KMS-11 (cell line): ENCODE measurements at regions not wholly inside any gene's neighbourhood (a gene's known extent, or its start where the extent isn't known, plus 50 kb on each side); places are given as distances from the start of the nearest gene placed in this dataset.
"Not testable (repeated sequence)": the region's sequence is repeated elsewhere in the genome, so short reads cannot be mapped to it uniquely, and the experiment has no call there.

Experiments used
- H2AFZ ChIP-seq: fragments of 200-600 bp; sonication (generic); 2 replicates; pipeline ENCODE4 v1.6.1; 2016; ENCODE audit warnings: antibody characterized with exemption, mixed run types, low read depth
- H3K27ac ChIP-seq: fragments of 200-600 bp; sonication (generic); 2 replicates; pipeline ENCODE4 v1.6.1; 2016; ENCODE audit warnings: mild to moderate bottlenecking, mixed run types
- H3K27me3 ChIP-seq: fragments of 200-600 bp; sonication (generic); 2 replicates; pipeline ENCODE4 v1.6.1; 2017; ENCODE audit warnings: mild to moderate bottlenecking, low read depth, mixed run types, moderate library complexity; ENCODE audit not compliant: insufficient read depth
- H3K36me3 ChIP-seq: fragments of 200-600 bp; sonication (generic); 2 replicates; pipeline ENCODE4 v1.6.1; 2017; ENCODE audit warnings: mild to moderate bottlenecking, mixed run types; ENCODE audit not compliant: insufficient read depth
- H3K4me1 ChIP-seq: fragments of 200-600 bp; sonication (generic); 2 replicates; pipeline ENCODE4 v1.6.1; 2016; ENCODE audit warnings: mild to moderate bottlenecking, low read depth, mixed run types; ENCODE audit not compliant: poor library complexity, severe bottlenecking
- H3K4me2 ChIP-seq: fragments of 200-600 bp; sonication (generic); 2 replicates; pipeline ENCODE4 v1.7.0; 2016; ENCODE audit warnings: mild to moderate bottlenecking, mixed run types
- H3K4me3 ChIP-seq: fragments of 200-600 bp; sonication (generic); IDR thresholded peaks from 2 replicates; pipeline ENCODE4 v1.6.1; 2017; ENCODE audit warnings: low read depth, low read length, mixed read lengths; ENCODE audit not compliant: insufficient read depth
- H3K79me2 ChIP-seq: fragments of 200-600 bp; sonication (generic); 2 replicates; pipeline ENCODE4 v1.6.1; 2016; ENCODE audit warnings: low read depth, mixed run types; ENCODE audit not compliant: insufficient read depth
- H3K9ac ChIP-seq: fragments of 200-600 bp; sonication (generic); 2 replicates; pipeline ENCODE4 v1.6.1; 2016; ENCODE audit warnings: mild to moderate bottlenecking, mixed run types
- H4K20me1 ChIP-seq: fragments of 200-600 bp; sonication (generic); 2 replicates; pipeline ENCODE4 v1.6.1; 2016; ENCODE audit warnings: mild to moderate bottlenecking, mixed run types; ENCODE audit not compliant: insufficient read depth
- TF ChIP-seq, protein P1 (sequence below): fragments of 200-600 bp; sonication (generic); conservative IDR thresholded peaks from 2 replicates; pipeline ENCODE4 v1.6.1; 2017; ENCODE audit warnings: low read depth, mild to moderate bottlenecking, antibody characterized with exemption, low read length, moderate library complexity, mixed read lengths

DNA sequence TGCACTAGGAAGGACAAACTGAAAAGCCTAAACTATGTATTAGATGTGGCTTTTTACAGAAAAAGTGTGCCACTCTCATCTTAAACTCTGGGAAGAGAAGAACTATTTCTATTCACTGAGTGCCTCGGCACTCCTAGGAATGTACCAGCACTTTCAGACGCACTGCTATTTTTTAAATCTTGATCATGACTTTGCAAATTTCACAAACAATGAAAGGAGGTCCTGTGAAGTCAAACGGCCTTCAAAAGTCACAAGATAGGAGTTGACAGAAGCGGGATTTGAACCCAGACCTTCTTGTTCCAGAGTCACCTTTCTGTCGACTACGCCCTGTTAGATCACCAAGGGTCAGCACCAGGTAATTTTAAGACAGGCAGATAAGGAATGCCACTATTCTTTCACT lies 365.4 kb downstream of the VRK1 start:
- Histone ChIP-seq H4K20me1 (no peaks in the 10 kb centered on the region), H3K4me2 (no peak overlapping the region), H3K36me3 (no peaks in the 10 kb centered on the region), H3K9ac (no peak overlapping the region), H3K4me1 (no peaks in the 10 kb centered on the region), H3K27me3 (no peaks in the 10 kb centered on the region), H2AFZ (no peak overlapping the region), H3K79me2 (no peaks in the 10 kb centered on the region), H3K4me3 (no peak overlapping the region), H3K27ac (no peak overlapping the region)
- TF ChIP-seq, protein P1, sequence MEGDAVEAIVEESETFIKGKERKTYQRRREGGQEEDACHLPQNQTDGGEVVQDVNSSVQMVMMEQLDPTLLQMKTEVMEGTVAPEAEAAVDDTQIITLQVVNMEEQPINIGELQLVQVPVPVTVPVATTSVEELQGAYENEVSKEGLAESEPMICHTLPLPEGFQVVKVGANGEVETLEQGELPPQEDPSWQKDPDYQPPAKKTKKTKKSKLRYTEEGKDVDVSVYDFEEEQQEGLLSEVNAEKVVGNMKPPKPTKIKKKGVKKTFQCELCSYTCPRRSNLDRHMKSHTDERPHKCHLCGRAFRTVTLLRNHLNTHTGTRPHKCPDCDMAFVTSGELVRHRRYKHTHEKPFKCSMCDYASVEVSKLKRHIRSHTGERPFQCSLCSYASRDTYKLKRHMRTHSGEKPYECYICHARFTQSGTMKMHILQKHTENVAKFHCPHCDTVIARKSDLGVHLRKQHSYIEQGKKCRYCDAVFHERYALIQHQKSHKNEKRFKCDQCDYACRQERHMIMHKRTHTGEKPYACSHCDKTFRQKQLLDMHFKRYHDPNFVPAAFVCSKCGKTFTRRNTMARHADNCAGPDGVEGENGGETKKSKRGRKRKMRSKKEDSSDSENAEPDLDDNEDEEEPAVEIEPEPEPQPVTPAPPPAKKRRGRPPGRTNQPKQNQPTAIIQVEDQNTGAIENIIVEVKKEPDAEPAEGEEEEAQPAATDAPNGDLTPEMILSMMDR: no peak

DNA sequence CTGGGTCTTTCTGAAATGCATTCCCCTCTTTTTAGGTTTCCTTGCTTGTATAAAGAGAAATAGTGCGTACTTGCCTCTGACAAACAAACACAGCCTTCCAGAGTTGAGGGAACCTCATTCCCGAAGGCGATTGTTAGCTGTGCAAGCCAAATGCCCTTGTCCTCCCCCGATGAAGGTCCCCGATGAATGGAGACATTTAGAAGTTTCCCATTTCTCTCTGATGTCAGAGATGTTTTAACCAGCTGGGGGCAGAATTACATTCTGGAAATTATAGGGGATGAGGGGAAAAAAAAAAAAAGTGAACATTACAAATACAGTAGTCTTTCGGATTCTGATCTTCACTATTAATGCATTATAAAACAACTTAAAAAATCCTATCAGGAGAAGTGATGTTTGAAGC lies 366.8 kb downstream of the VRK1 start:
- H3K9ac ChIP-seq: no peak overlapping the region

DNA sequence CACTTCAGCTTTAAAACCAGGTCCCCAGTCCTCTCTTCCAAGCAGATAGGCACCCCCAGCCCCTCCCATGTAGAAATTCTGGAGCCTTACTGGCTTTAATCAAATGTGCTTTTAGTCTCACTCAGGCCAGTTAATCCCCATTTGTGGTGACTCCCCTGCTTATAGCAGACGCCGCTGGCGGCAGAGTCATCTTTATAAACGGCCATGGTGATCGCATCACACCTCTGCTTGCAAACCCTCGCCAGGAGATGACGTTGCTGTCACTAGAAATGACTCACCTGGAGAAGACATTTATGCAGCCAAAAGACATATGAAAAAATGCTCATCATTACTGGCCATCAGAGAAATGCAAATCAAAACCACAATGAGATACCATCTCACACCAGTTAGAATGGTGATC lies 369.3 kb downstream of the VRK1 start:
- TF ChIP-seq, protein P1: no peak
- Histone ChIP-seq H3K36me3 (no peaks in the 10 kb centered on the region), H4K20me1 (no peaks in the 10 kb centered on the region), H3K4me1 (no peaks in the 10 kb centered on the region), H3K27ac (no peak overlapping the region), H3K27me3 (no peaks in the 10 kb centered on the region), H3K79me2 (no peaks in the 10 kb centered on the region), H3K4me2 (no peak overlapping the region), H3K4me3 (no peak overlapping the region), H3K9ac (no peak overlapping the region), H2AFZ (no peak overlapping the region)

More for the DNA sequence above, 366.8 kb downstream of the VRK1 start:
- H3K4me3 ChIP-seq: no peak overlapping the region
- no peaks in the 10 kb centered on the region for H3K27me3 ChIP-seq
- no peaks in the 10 kb centered on the region for H3K79me2 ChIP-seq
- H3K36me3 ChIP-seq: no peaks in the 10 kb centered on the region
- no peak overlapping the region for H2AFZ ChIP-seq
- no peak overlapping the region for H3K27ac ChIP-seq
- TF ChIP-seq, protein P1: no peak
- no peaks in the 10 kb centered on the region for H4K20me1 ChIP-seq
- H3K4me2 ChIP-seq: no peak overlapping the region
- no peaks in the 10 kb centered on the region for H3K4me1 ChIP-seq

GRCh38 chr14:97167577-97167976 lies 370.4 kb downstream of the VRK1 start:
- not testable (repeated sequence) for H3K9ac ChIP-seq, H3K4me3 ChIP-seq, H3K27ac ChIP-seq, H3K4me2 ChIP-seq, H2AFZ ChIP-seq, H3K27me3 ChIP-seq, H3K4me1 ChIP-seq, H3K36me3 ChIP-seq, H4K20me1 ChIP-seq, H3K79me2 ChIP-seq

GRCh38 chr14:97172644-97173043 lies 375.5 kb downstream of the VRK1 start:
- Histone ChIP-seq H3K27me3 (no peaks in the 10 kb centered on the region), H3K27ac (no peak overlapping the region), H3K36me3 (no peaks in the 10 kb centered on the region), H2AFZ (no peak overlapping the region), H3K4me1 (no peaks in the 10 kb centered on the region), H3K79me2 (no peaks in the 10 kb centered on the region), H3K4me2 (no peak overlapping the region), H4K20me1 (no peaks in the 10 kb centered on the region), H3K4me3 (no peak overlapping the region), H3K9ac (no peak overlapping the region)
- TF ChIP-seq, protein P1: no peak
